ENCODE measurements at regions not wholly inside any gene's neighbourhood (a gene's known extent, or its start where the extent isn't known, plus 50 kb on each side); places are given as distances from the start of the nearest gene placed in this dataset.
"Not testable (repeated sequence)": the region's sequence is repeated elsewhere in the genome, so short reads cannot be mapped to it uniquely, and the experiment has no call there.

DNA sequence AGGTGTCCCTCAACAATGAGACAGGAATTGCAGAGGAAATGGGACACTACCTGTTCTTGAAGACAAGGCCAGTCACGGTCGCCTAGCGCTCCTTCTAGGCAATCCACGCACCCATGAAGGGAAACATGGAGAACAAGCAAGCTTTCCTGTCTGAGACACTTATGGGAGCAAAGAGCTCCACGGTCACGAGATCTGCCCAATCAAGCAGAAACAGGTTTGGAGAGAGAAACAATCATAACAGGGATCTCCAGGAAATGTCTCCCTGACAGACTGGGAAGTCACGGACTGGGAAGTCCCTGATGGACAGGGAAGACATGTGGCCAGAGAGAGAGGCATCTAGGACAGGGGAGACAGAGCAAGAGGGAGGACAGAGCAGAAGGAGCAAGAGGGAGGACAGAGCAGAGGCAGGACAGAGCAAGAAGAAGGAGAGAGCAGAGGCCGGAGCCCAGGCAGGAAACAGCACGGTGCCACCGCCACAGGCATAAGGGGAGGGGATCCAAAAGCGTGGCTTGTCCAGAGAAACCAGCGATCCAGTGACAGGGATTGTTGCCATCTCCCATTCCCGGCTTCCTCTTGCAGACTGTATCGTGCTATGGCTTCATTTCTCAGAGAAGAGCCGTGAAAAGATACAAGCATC is 167.8 kb upstream of the ZNF337 start:
- Histone ChIP-seq H3K9ac (ENCODE audit: low read depth in 1 of 2, low read length in 2 of 2) (no peak overlapping the region), H3K27ac (ENCODE audit: low read depth in 1 of 2, low read length in 2 of 2) (no peak overlapping the region), H3K4me3 (ENCODE audit: low read depth in 1 of 3, low read length in 3 of 3) (no peak overlapping the region), H3K9me3 (ENCODE audit: control insufficient read depth in 4 of 4, low read length in 3 of 4) (no peaks in the 10 kb centered on the region), H3K27me3 (ENCODE audit: control insufficient read depth in 4 of 4, insufficient read depth in 4 of 4, low read length in 3 of 4) (peaks cover 0 to 4% (median 1%) of the 10 kb centered on the region in 4 donors), H3K4me1 (ENCODE audit: control insufficient read depth in 4 of 4, insufficient read depth in 4 of 4, low read length in 3 of 4) (peaks cover 4 to 47% (median 35%) of the 10 kb centered on the region in 4 donors), H3K36me3 (ENCODE audit: control insufficient read depth in 4 of 4, insufficient read depth in 3 of 4, low read depth in 1 of 4, low read length in 3 of 4) (no peaks in the 10 kb centered on the region)
- WGBS: 69% methylated on average over 15 of the region's 15 CpGs
- DNase-seq (ENCODE audit: low spot score): no peak
- no peak for TF ChIP-seq EGR1 (IDR thresholded peaks at IDR 0.05; ENCODE audit: low read depth in 2 of 2)
- no peak for TF ChIP-seq NR2F2 (IDR thresholded peaks at IDR 0.05)
- TF ChIP-seq, protein P1, sequence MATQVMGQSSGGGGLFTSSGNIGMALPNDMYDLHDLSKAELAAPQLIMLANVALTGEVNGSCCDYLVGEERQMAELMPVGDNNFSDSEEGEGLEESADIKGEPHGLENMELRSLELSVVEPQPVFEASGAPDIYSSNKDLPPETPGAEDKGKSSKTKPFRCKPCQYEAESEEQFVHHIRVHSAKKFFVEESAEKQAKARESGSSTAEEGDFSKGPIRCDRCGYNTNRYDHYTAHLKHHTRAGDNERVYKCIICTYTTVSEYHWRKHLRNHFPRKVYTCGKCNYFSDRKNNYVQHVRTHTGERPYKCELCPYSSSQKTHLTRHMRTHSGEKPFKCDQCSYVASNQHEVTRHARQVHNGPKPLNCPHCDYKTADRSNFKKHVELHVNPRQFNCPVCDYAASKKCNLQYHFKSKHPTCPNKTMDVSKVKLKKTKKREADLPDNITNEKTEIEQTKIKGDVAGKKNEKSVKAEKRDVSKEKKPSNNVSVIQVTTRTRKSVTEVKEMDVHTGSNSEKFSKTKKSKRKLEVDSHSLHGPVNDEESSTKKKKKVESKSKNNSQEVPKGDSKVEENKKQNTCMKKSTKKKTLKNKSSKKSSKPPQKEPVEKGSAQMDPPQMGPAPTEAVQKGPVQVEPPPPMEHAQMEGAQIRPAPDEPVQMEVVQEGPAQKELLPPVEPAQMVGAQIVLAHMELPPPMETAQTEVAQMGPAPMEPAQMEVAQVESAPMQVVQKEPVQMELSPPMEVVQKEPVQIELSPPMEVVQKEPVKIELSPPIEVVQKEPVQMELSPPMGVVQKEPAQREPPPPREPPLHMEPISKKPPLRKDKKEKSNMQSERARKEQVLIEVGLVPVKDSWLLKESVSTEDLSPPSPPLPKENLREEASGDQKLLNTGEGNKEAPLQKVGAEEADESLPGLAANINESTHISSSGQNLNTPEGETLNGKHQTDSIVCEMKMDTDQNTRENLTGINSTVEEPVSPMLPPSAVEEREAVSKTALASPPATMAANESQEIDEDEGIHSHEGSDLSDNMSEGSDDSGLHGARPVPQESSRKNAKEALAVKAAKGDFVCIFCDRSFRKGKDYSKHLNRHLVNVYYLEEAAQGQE (IDR thresholded peaks at IDR 0.05): no peak
- TF ChIP-seq, protein P2, sequence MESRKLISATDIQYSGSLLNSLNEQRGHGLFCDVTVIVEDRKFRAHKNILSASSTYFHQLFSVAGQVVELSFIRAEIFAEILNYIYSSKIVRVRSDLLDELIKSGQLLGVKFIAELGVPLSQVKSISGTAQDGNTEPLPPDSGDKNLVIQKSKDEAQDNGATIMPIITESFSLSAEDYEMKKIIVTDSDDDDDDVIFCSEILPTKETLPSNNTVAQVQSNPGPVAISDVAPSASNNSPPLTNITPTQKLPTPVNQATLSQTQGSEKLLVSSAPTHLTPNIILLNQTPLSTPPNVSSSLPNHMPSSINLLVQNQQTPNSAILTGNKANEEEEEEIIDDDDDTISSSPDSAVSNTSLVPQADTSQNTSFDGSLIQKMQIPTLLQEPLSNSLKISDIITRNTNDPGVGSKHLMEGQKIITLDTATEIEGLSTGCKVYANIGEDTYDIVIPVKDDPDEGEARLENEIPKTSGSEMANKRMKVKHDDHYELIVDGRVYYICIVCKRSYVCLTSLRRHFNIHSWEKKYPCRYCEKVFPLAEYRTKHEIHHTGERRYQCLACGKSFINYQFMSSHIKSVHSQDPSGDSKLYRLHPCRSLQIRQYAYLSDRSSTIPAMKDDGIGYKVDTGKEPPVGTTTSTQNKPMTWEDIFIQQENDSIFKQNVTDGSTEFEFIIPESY (IDR thresholded peaks at IDR 0.05): no peak
- no peak for TF ChIP-seq TAF1 (conservative IDR thresholded peaks at IDR 0.05)
- TF ChIP-seq RAD21 (IDR thresholded peaks at IDR 0.05): no peak
- no peak for TF ChIP-seq JUND (IDR thresholded peaks at IDR 0.05)
- no peak for TF ChIP-seq FOXA2 (IDR thresholded peaks at IDR 0.05)

DNA sequence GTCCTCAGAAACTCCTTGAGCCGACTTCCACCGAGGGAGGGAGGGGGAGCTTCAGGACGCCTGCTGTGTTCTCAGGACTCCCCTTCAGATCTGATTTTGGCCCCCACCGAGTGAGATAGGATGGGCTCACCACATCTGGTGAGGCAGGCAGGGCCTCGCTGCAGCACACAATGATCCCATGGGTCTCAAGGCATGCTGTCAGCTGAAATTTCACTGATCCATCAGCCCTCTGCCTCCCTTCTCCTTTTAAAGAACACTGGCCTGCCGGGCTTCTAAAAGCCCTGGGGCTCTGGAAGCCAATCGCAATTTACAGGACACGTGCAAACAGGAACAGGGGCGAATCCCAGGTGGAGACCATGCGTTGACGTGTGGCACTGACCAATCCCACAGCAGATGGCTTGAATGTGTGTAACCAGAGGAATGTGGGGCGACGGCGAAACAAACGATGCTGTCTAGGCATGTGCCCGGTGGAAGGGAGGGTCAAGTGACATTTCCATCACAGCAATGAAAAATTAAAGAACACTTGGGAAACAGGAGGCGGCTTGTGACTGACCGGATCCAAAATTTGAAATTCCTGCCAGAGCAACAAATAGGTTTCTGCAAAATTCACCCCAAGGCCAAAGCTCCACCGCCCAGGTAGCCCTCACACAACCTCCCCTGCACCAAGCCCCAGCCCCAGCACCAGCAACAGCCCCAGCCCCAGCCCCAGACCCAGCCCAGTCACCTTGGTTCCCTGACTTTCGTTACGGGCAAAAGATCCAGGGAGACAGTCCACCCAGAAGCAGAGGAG is 167.1 kb upstream of the ZNF337 start:
- peak overlapping the region; percentile 18 to 34 (median 28) for H3K4me3 ChIP-seq (ENCODE audit: low read depth in 1 of 3, low read length in 3 of 3)
- no peak for DNase-seq (ENCODE audit: low spot score)
- no peaks in the 10 kb centered on the region for H3K36me3 ChIP-seq (ENCODE audit: control insufficient read depth in 4 of 4, insufficient read depth in 3 of 4, low read depth in 1 of 4, low read length in 3 of 4)
- H3K27ac ChIP-seq (ENCODE audit: low read depth in 1 of 2, low read length in 2 of 2): no peak overlapping the region
- WGBS: 31% methylated on average over 21 of the region's 21 CpGs
- peaks cover 4 to 49% (median 35%) of the 10 kb centered on the region in 4 donors for H3K4me1 ChIP-seq (ENCODE audit: control insufficient read depth in 4 of 4, insufficient read depth in 4 of 4, low read length in 3 of 4)
- H3K27me3 ChIP-seq (ENCODE audit: control insufficient read depth in 4 of 4, insufficient read depth in 4 of 4, low read length in 3 of 4): peaks cover 0 to 6% (median 1%) of the 10 kb centered on the region in 4 donors
- no peak overlapping the region for H3K9ac ChIP-seq (ENCODE audit: low read depth in 1 of 2, low read length in 2 of 2)
- no peaks in the 10 kb centered on the region for H3K9me3 ChIP-seq (ENCODE audit: control insufficient read depth in 4 of 4, low read length in 3 of 4)
- no peak for TF ChIP-seq NR2F2 (IDR thresholded peaks at IDR 0.05)
- no peak for TF ChIP-seq YY1 (IDR thresholded peaks at IDR 0.05)
- TF ChIP-seq SP1 (IDR thresholded peaks at IDR 0.05): no peak
- TF ChIP-seq, protein P1 (IDR thresholded peaks at IDR 0.05): no peak
- TF ChIP-seq, protein P3, sequence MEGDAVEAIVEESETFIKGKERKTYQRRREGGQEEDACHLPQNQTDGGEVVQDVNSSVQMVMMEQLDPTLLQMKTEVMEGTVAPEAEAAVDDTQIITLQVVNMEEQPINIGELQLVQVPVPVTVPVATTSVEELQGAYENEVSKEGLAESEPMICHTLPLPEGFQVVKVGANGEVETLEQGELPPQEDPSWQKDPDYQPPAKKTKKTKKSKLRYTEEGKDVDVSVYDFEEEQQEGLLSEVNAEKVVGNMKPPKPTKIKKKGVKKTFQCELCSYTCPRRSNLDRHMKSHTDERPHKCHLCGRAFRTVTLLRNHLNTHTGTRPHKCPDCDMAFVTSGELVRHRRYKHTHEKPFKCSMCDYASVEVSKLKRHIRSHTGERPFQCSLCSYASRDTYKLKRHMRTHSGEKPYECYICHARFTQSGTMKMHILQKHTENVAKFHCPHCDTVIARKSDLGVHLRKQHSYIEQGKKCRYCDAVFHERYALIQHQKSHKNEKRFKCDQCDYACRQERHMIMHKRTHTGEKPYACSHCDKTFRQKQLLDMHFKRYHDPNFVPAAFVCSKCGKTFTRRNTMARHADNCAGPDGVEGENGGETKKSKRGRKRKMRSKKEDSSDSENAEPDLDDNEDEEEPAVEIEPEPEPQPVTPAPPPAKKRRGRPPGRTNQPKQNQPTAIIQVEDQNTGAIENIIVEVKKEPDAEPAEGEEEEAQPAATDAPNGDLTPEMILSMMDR (IDR thresholded peaks at IDR 0.05; ENCODE audit: low read depth, low read length, missing input control): no peak
- no peak for TF ChIP-seq RXRA (IDR thresholded peaks at IDR 0.05)
- no peak for TF ChIP-seq GABPA (IDR thresholded peaks at IDR 0.05 in 1 of 2, conservative IDR thresholded peaks at IDR 0.05 in 1 of 2)
- no peak for TF ChIP-seq JUND (IDR thresholded peaks at IDR 0.05)
- no peak for TF ChIP-seq FOXA2 (IDR thresholded peaks at IDR 0.05)

DNA sequence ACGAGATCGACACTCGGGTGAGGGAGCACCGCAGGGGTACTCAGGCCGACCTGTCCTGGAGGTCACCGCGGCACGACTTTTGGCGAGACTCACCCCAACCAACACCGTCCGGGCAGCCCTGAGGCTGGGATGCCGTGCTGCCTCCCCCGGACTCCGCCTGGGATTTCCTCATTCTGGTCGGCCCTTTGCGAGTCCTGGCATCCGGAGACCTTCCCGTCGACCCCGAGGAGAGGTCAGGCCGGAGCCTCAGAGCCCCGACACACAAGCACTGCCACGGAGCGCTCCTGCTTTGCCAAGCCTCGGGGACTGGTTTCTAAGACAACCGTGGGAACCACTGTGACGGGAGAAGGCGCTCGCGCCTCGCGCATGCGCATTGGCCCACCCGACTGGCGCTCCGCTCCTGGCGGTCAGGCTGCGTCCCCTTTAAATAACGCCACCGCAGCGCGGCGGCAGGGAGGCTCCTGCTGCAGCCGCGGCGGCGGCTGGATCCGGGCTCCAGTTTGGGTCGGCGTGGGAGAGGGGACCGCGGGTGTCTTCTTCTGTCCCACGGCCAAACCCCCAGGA is 166.4 kb upstream of the ZNF337 start:
- DNase-seq (ENCODE audit: low spot score): peak; percentile 76
- Histone ChIP-seq H3K4me1 (ENCODE audit: control insufficient read depth in 4 of 4, insufficient read depth in 4 of 4, low read length in 3 of 4) (peaks cover 4 to 56% (median 36%) of the 10 kb centered on the region in 4 donors), H3K4me3 (ENCODE audit: low read depth in 1 of 3, low read length in 3 of 3) (peak overlapping the region in 2 of 3 donors; percentile 28 to 34)
- not testable (repeated sequence) for H3K27me3 ChIP-seq (ENCODE audit: control insufficient read depth in 4 of 4, insufficient read depth in 4 of 4, low read length in 3 of 4); H3K27ac ChIP-seq (ENCODE audit: low read depth in 1 of 2, low read length in 2 of 2); H3K36me3 ChIP-seq (ENCODE audit: control insufficient read depth in 4 of 4, insufficient read depth in 3 of 4, low read depth in 1 of 4, low read length in 3 of 4); H3K9ac ChIP-seq (ENCODE audit: low read depth in 1 of 2, low read length in 2 of 2); H3K9me3 ChIP-seq (ENCODE audit: control insufficient read depth in 4 of 4, low read length in 3 of 4)
- 1% methylated on average over 53 of the region's 53 CpGs for WGBS
